HL-60/S4 (cell line): ENCODE measurements at regions not wholly inside any gene's neighbourhood (a gene's known extent, or its start where the extent isn't known, plus 50 kb on each side); places are given as distances from the start of the nearest gene placed in this dataset.
"Not testable (repeated sequence)": the region's sequence is repeated elsewhere in the genome, so short reads cannot be mapped to it uniquely, and the experiment has no call there.

Experiments used
- in situ Hi-C: fragments of 300-500 bp; cut with MboI; formaldehyde crosslinking; loops from 2 replicates; pipeline ENCODE4 v1.14.3; 2022; ENCODE audit warnings: low sequenced_read_pairs

- in situ Hi-C loops = no loop called here
Observed at GRCh38 chr4:11698846-11699590, 270.3 kb upstream of the HS3ST1 start.

DNA sequence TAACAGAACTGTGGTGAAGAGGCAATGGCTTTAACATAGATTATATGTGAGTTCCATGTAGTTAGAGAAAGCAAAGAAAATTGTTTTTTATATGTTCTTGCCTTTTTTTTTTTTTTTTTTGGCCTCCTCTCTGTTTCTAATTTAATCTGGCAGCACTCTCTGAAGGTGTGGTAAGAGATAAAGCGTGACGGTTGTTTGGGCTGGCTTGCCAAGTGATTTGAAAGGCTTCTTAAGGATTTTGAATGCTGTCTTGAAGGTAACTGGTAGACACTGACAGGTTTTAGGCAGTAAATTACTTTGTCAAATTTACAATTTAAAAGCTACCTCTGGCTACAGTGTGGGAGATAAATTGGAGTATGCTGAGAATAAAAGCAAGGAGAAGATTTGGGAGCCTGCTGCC lies 269.3 kb upstream of the HS3ST1 start:
- in situ Hi-C loops = no loop called here

DNA sequence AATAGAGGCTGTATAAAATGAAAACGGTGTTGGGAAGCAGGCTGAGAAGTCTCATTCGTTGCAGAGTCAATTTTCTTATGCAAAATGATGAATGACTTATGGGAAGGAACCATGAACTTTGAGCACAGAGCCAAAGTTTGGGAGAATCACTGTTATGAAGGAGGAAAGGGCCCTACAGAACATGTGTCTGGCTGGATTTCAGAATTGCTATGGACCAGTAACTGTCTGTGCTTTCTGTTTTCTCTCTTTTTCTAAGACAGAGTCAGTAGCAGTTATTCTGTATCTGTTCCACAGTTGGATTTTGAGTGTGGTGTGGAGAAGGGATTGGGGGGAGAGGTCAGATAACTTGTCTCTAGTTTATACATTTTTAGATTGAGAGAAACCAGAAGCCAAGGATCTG lies 265.0 kb upstream of the HS3ST1 start:
- in situ Hi-C loops = no loop called here

DNA sequence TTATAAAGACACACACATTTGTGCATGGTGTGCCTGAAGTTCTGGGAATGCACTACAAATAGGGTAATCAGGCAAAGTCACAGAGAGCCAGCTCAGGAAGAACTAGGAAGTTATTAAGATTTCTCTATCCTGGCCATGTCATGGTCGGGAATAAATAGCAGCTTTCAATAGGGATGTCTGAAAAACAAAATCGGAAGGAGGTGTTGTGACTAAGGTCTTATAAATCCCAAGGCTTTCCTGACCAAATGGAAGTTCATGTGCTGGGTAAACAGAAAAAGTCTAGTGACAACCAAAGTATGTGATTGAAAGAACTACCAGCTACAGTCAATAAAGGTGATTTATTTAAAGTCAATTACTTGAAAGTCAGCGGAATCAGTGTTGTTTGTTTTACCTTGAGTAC lies 262.5 kb upstream of the HS3ST1 start:
- in situ Hi-C loops = no loop called here

GRCh38 chr4:11687727-11688126 lies 259.0 kb upstream of the HS3ST1 start:
- in situ Hi-C loops = no loop called here

- in situ Hi-C loops = no loop called here
Observed at GRCh38 chr4:11685481-11685880, 256.8 kb upstream of the HS3ST1 start.

DNA sequence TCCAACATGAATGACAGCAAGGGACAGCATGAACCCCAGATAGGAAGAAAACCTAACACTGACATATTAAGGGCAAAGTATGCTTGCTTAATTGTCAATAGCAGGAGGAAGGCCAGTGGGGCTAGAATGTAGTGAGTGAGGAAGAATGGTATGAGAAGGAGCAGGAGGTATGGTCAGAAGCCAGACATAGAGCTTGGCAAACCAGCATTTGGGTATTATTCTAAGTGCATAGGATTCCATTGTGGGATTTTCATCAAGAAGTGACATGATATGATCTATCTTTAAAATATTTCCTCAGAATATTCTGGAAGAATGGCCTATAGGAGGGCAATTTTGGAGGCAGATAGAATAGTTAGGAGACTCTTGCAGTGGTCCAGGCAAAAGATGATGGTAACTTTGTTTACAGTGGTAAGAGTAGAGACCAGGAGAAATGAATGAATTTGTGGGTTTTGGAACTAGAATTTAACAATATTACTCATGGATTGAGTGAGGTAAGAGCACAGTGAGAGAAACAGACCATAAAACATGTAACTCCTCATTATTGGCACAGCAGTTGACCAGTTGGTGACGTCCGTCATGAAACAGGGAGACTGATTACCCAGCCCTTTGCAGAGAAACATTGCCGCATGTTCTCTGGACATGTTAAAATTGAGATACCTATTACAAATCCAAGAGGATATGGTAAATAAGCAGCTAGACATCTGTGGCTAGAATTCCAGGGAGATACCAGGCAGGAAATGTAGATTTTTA lies 246.5 kb upstream of the HS3ST1 start:
- in situ Hi-C loops = no loop called here

GRCh38 chr4:11670304-11670703 lies 241.6 kb upstream of the HS3ST1 start:
- in situ Hi-C loops = no loop called here

GRCh38 chr4:11669156-11669555 lies 240.5 kb upstream of the HS3ST1 start:
- in situ Hi-C loops = no loop called here

GRCh38 chr4:11663114-11663513 lies 234.4 kb upstream of the HS3ST1 start:
- in situ Hi-C loops = no loop called here

DNA sequence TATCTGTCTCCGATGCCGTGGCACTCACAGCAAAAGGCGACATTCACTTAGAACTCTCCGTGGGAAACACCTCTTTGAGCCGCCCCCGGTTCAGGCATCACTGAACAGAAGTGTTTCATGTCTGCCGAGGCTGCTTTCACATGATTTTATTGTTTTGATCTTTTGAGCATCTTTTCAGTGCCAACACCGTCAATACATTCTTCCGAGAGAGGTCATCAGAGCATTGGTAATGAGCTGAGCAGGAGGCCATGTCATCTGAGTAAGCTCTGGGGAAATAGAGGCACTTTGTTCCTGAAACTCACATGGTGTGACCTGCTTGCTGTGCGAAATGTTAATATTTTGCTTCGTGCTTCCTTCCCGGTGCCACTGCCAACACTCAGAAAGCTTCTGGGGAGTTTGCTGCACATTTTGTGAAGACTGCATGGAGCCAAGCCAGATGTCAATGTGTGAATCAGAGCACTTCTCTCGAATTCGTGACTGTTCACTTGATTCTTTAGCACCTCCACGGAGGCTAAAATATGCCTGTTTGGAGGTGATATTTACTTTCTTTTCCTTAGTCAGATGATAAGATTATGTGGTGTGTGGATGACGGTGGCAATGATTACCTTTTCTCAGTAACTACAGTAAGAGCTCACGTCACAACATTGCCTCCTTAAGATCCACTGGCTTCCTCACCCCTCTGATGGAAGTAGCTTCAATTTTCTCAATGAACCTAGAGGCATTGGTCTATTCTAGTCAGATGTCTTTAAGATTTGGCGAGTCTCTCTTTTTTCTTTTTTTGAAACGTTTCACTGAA lies 222.3 kb upstream of the HS3ST1 start:
- in situ Hi-C loops = no loop called here

DNA sequence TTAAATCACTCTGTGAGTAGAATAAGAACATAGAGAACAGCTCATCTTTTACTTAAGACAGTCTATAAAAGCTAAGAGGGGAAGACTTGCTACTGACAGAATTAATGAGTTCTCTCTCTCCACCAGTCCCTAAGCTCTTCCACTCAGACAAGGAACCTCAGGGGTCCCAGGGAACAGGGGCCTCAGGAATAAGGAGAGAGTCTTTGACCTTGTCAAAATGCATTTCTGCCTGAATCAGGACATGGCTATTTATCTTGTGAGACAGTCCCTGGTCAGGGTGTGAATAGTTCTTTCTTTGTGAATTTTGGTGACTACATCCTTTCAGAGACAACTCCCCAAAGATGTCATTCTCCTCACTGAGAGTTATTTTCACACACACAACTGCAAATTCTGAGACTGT lies 218.7 kb upstream of the HS3ST1 start:
- in situ Hi-C loops = no loop called here

- in situ Hi-C loops = not testable (repeated sequence)
Observed at GRCh38 chr4:11643081-11643480, 214.4 kb upstream of the HS3ST1 start.

GRCh38 chr4:11640584-11640983 lies 211.9 kb upstream of the HS3ST1 start:
- in situ Hi-C loops = no loop called here

- in situ Hi-C loops = no loop called here
Observed at GRCh38 chr4:11636551-11636950, 207.9 kb upstream of the HS3ST1 start.

GRCh38 chr4:11636031-11636430 lies 207.3 kb upstream of the HS3ST1 start:
- in situ Hi-C loops = no loop called here

DNA sequence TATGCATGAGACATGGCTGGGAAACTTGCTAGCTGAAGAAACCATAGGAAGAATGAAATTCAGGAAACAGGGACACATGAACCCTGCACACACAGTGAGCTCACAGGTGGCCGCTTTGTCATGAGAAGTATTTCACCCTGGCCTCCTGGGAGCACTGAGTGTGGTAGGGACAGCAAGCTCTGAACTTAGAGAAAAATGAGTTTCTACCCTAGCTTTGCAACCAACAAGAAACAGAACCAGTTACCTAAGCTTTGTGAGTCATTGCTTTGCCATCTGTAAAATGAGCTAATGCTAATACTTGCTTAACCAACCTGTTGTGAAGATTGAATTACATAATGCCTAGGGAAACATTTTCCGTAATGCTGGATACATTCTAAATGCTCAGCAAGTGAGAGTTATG lies 206.6 kb upstream of the HS3ST1 start:
- in situ Hi-C loops = no loop called here

DNA sequence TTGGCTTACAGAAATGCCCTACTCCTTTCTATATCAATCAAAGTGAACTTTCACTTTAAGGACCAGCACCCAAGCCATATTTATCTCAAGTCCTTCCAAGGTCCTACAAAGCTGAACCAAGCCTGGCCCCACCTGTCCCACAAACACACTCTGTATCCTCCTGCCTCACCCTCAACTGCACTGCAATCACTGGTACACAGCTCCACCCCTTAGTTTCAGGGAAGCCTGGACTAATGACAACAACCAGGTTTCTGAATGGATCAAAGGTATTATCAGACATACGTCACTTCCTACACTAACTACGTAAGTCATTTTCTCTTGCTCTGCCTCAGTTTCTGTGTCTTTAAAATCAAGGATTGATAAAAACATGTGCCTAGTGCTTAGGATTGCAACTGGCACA lies 205.6 kb upstream of the HS3ST1 start:
- in situ Hi-C loops = no loop called here

DNA sequence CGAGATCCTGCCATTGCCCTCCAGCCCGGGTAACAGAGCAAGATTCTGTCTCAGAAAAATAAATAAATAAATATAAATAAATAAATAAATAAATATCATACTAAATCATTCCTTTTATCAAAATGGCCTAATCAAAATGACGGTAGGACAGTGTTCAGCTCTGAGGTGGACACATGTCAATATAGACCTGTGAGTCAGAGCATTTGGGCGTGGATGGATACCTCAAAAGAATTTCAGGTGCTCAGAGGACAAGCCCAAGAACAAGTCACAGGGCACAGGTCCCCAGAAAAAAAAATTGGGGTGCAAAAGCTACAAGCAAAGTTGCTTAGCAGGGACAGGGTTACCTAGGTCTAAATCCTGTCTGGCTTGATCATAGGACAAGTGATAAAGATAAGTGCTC lies 204.7 kb upstream of the HS3ST1 start:
- in situ Hi-C loops = no loop called here

DNA sequence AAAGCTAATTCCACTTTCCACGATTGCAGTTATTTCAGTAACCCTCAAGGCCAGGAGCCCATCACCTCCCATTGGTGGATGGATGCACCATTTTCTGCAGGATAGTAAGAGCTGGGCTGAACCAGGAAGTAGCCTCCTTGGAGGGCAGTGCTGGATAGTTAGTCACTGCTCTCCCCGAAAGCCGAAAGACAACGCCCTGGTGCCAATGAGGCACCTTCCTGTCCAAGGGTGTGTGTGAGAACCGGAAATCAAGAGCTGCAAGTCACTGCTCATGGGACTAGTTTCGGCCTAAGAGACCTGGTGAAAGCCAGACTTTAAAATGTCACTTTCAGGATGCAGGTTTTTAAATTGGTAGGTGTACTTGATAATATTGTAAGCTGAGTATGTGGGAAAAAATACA lies 203.8 kb upstream of the HS3ST1 start:
- in situ Hi-C loops = no loop called here

DNA sequence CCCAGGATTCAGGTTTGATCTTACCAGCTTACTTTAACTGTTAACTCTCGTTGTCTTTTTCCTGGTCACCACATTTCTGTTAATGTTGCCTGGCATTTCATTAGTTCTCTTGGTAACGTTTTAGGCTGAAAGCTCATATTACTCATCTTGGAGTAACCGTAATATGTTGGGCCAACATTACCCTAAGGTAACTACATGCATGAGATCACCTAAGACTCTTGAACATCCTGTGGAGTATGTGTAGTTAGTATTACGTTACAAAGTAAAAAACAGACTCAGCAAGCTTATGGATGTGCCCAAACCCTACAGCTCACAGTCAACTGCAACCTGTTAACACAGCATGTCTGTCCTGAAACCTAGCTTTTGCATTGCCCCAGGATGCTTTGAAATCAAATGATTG lies 203.3 kb upstream of the HS3ST1 start:
- in situ Hi-C loops = no loop called here

GRCh38 chr4:11631416-11631815 lies 202.7 kb upstream of the HS3ST1 start:
- in situ Hi-C loops = no loop called here
